ENCODE measurements at regions not wholly inside any gene's neighbourhood (a gene's known extent, or its start where the extent isn't known, plus 50 kb on each side); places are given as distances from the start of the nearest gene placed in this dataset.

GRCh38 chr17:5773816-5774360 lies 189.6 kb upstream of the NLRP1 start:
- DNase-seq (ENCODE audit: missing footprints) = no peak
- no peak for ATAC-seq
- intact Hi-C loops (cut with DNase I) = no loop called here

GRCh38 chr17:5775098-5775497 lies 190.8 kb upstream of the NLRP1 start:
- intact Hi-C loops (cut with DNase I) = no loop called here
- no peak for ATAC-seq

GRCh38 chr17:5780476-5780875 lies 196.2 kb upstream of the NLRP1 start:
- intact Hi-C loops (cut with DNase I) = no loop called here
- DNase-seq (ENCODE audit: missing footprints) (no peak), ATAC-seq (no peak)

More at GRCh38 chr17:5775098-5775497, 190.8 kb upstream of the NLRP1 start:
- DNase-seq (ENCODE audit: missing footprints) = no peak

GRCh38 chr17:5781236-5781927 lies 197.1 kb upstream of the NLRP1 start:
- ATAC-seq = no peak
- DNase-seq (ENCODE audit: missing footprints) = no peak
- intact Hi-C loops (cut with DNase I) = no loop called here

- DNase-seq (ENCODE audit: missing footprints) (no peak), ATAC-seq (no peak)
- intact Hi-C loops (cut with DNase I) = no loop called here
These were observed 199.0 kb upstream of the NLRP1 start for GRCh38 chr17:5783269-5783668.

DNA sequence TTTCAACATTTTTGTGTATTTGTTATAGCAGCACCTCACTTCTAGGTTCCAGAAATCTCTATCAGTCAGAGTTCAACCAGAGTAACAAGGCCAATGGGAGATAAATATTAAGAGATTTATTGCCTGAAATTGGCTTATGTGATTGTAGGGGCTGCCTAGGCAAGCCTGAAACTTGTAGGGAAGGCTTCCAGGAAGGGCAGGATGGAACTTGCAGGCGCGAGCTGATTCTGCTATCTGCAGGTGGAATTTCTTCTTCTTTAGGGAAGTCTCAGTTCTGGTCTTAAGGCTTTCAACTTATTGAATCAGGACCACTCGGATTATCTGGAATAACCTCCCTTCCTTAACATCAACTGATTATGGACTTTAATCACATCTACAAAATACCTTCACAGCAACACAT lies 199.5 kb upstream of the NLRP1 start:
- ATAC-seq = no peak
- no peak for DNase-seq (ENCODE audit: missing footprints)
- intact Hi-C loops (cut with DNase I) = no loop called here

DNA sequence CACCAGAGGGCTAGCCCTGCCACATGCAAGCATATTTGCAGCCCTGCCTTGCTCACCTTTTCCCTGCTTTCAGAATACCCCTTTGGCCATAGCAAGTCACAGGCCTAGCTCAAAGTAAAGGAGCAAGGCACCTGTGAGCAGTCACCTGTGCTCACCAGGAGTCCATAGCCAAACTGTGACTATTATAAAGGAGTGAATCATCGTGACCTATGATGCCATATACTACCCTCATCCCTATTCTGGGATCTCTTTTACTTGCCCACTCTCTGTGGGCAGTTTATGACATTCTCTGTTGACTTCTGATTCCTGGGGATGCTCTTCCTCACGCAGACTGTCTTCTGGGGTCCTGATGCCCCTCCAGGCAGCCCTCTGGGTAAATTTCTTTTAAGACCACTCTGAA lies 200.5 kb upstream of the NLRP1 start:
- intact Hi-C loops (cut with DNase I) = no loop called here
- DNase-seq (ENCODE audit: missing footprints) (no peak), ATAC-seq (no peak)

- DNase-seq (ENCODE audit: missing footprints) = no peak
- intact Hi-C loops (cut with DNase I) = no loop called here
- no peak for ATAC-seq
These were observed 201.0 kb upstream of the NLRP1 start for GRCh38 chr17:5785338-5785737.

DNA sequence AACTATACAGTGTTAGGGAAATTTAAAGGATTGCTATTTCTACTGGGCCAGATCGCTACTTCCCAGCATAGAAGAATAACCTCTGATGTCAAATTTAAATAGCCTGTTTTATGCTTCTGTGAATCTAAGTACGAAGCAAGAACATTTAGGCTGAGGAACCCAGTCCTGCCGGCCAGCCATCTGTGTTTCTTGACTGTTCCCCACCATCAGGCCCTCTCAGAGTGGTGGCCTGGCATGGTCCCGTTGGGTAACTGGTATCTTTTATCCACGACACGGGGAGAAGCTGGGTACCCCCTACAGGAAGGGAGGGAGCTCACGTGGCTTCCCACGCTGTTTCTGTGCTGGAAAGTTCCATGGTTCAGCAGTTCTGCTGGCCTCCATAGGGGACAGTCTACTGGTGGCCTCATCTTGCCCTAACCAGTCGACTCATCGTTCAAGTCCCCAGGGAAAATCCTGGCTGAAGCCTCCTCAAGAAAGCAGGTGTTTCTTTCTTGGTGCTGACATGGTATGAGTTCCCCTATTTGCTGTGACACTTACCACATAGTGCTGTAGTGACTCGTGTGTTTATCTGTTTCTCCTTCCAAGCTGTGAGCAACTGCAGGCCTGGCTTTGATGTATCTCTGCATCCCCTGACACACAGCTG lies 201.7 kb upstream of the NLRP1 start:
- DNase-seq (ENCODE audit: missing footprints) (no peak), ATAC-seq (no peak)
- intact Hi-C loops (cut with DNase I) = no loop called here

GRCh38 chr17:5786510-5786875 lies 202.2 kb upstream of the NLRP1 start:
- no peak for ATAC-seq
- intact Hi-C loops (cut with DNase I) = no loop called here
- DNase-seq (ENCODE audit: missing footprints) = no peak

DNA sequence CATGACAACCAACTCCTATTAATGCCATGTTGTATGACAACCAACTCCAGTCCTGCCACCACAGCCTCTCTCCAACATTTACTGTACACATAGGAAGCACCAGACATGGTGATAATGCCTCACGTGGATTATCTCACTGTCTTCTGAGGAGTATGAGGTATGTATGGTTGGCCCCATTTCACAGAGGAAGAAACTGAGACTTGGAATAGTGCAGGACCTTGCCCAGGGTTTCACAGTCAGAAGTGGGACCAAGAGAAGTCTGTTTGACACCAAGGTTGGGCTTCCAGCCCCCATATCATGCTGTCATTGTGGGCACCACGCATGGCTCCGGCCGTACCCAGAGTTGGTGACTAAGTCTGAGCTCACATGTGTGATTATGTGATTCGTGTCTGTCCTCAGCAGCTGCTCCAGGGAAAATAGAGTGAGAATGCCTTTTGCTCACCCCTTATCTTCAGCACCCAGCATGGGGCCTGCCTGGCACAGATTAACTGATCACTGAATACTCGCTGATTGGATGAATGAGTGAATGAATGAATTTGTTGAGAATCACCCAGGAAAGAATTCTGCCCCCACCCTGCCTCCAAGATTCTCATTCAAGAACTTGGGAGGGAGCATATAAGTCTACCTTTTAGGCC lies 204.1 kb upstream of the NLRP1 start:
- no peak for DNase-seq (ENCODE audit: missing footprints)
- ATAC-seq = no peak
- intact Hi-C loops (cut with DNase I) = no loop called here

- no peak for DNase-seq (ENCODE audit: missing footprints)
- ATAC-seq = no peak
These were observed 205.2 kb upstream of the NLRP1 start for GRCh38 chr17:5789528-5789927.

DNA sequence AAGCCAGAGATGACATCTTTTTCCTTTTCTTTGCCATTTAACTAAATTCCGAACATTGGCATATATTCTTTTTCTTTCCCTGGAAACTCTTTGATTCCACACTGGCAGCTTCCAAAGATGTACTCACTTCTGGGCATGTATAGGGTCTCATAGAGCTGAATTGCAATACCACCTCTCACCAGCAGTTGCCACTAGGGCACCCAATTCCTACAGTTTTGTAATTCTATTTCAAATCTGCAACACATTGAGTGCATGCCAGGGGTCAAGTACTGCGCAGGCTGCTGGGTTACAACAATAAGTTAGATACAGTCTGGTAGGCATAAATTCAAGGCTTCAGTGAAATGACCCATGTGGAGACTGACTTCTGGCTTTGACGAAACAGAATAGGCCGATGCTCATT lies 208.8 kb upstream of the NLRP1 start:
- ATAC-seq = no peak
- intact Hi-C loops (cut with DNase I) = no loop called here
- no peak for DNase-seq (ENCODE audit: missing footprints)

More at GRCh38 chr17:5789528-5789927, 205.2 kb upstream of the NLRP1 start:
- intact Hi-C loops (cut with DNase I) = no loop called here

GRCh38 chr17:5793899-5794298 lies 209.6 kb upstream of the NLRP1 start:
- ATAC-seq = no peak
- no peak for DNase-seq (ENCODE audit: missing footprints)
- intact Hi-C loops (cut with DNase I) = no loop called here

DNA sequence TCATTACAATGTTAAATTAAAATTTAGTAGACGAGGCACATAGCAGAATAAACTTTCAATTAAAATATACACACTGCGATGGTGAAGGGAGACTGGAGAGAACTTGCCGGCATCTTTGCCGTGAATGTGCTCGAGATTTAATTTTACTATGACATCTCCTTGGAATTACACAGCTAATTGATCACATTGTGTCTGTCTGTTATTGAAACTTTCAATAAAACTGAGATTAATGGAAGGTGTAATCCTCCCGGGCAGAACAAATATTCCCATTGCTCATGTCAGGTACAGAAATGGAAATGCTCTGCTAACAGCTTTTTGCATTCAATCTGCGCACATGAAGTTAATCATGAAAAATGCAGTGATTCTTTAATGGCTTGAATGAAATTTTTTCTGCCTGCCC lies 210.1 kb upstream of the NLRP1 start:
- DNase-seq (ENCODE audit: missing footprints) = no peak
- ATAC-seq = no peak
- intact Hi-C loops (cut with DNase I) = no loop called here

DNA sequence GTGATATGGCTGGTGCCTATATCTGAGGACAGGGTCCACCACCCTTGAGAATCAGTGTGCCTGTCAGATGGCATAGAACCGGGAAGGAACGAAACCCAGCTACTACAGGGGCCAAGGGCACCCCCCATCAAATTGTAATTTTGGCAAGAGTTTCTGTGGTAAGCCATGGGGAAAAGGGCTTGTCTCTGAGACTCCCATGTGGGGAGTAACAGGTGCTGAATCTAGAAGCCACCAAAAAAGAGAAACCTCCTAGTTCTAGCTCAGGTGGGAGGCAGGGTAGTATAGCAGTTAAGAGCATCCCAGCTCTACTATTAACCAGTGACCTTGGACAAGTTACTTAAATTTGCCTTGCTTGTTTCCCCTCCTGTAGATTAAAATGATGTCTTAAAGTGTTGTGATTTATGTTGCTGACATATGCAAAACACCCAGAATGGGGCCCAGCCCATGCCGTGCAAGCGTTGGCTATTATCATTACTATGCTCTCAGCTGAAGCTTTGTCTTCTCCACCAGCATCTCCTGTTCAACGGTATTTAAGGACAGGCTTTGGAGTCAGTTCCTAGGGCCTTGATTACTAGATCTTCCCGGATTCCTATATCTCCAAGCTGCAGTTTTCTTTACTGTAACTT lies 210.7 kb upstream of the NLRP1 start:
- no peak for ATAC-seq
- intact Hi-C loops (cut with DNase I) = no loop called here
- DNase-seq (ENCODE audit: missing footprints) = no peak

DNA sequence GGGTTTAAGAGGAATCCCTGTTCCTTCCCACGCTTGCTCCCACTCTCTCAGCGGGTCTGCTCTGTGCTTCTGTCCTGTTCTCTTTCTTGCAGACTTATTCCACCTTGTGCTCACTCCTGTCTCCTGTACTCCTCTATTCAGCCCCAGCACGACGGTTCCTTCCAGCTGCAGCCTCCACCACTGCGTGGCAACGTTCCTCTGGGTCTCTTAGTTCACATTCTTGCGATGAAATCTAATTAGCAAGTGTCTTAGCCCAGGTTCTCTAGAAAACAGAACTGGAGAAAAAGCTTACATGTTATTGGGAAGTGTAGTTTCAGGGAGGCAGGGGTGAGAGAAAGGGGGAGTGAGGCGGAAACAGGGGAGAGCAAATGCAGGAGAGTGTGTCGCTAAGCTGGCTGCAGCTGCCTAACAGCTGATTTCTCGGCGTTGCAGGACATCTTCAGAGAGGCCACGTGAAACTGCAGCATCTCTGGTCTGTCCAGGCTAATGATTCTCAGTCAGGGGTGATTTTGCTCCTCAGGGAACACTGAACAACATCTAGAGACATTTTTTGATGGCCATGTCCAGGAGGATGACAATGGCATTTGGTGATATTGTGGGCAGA lies 213.2 kb upstream of the NLRP1 start:
- ATAC-seq = no peak
- intact Hi-C loops (cut with DNase I) = no loop called here
- DNase-seq (ENCODE audit: missing footprints) = no peak

DNA sequence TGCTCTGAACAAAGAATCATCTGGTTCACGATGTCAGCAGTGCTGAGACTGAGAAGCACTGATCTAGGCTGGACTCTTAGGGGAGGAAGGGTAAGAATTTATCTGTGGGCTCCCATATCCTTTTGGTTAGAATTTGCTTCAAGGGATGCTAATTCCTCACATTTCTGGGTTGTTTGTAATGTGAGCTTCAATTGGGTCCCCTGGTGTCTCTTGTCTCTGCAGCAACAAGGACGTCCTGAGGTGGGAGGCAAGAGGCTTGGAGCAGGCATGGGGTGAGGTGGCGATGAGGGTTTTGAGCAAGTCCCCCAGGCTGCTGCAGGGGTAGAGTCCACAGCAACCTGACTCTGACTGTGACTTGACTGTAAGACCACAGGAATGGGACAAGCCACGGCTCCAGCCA lies 213.8 kb upstream of the NLRP1 start:
- DNase-seq (ENCODE audit: missing footprints) (no peak), ATAC-seq (no peak)
- intact Hi-C loops (cut with DNase I) = no loop called here

GRCh38 chr17:5800131-5800530 lies 215.8 kb upstream of the NLRP1 start:
- no peak for ATAC-seq

More at GRCh38 chr17:5800131-5800530, 215.8 kb upstream of the NLRP1 start:
- intact Hi-C loops (cut with DNase I) = no loop called here
- no peak for DNase-seq (ENCODE audit: missing footprints)
